ENCODE measurements at regions not wholly inside any gene's neighbourhood (a gene's known extent, or its start where the extent isn't known, plus 50 kb on each side); places are given as distances from the start of the nearest gene placed in this dataset.

GRCh38 chr1:95994643-95995042, 726.9 kb upstream of the PTBP2 start:
- Histone ChIP-seq H3K4me1 (ENCODE audit: insufficient read depth) (no peaks in the 10 kb centered on the region), H3K36me3 (no peaks in the 10 kb centered on the region), H3K4me3 (no peak overlapping the region), H3K27ac (no peak overlapping the region), H3K27me3 (no peaks in the 10 kb centered on the region), H3K9me3 (no peaks in the 10 kb centered on the region)
- intact Hi-C loops (cut with DNase I) = no loop called here
- no peak for DNase-seq
- WGBS, 3 donors = 40 to 47% (median 43%) methylated on average over 1 of the region's 1 CpG
- TF ChIP-seq EP300 (IDR thresholded peaks at IDR 0.05) = no peak
- TF ChIP-seq CTCF (IDR thresholded peaks at IDR 0.05) = no peak
- no peak for TF ChIP-seq POLR2A (IDR thresholded peaks at IDR 0.05)

GRCh38 chr1:96002201-96002600, 719.4 kb upstream of the PTBP2 start:
- no peaks in the 10 kb centered on the region for H3K36me3 ChIP-seq
- no peaks in the 10 kb centered on the region for H3K4me1 ChIP-seq (ENCODE audit: insufficient read depth)
- no peaks in the 10 kb centered on the region for H3K9me3 ChIP-seq
- TF ChIP-seq CTCF (IDR thresholded peaks at IDR 0.05) (no peak), EP300 (IDR thresholded peaks at IDR 0.05) (no peak), POLR2A (IDR thresholded peaks at IDR 0.05) (no peak)
- no peak overlapping the region for H3K4me3 ChIP-seq
- WGBS, 3 donors = 77 to 94% (median 93%) methylated on average over 2 of the region's 2 CpGs
- H3K27me3 ChIP-seq = no peaks in the 10 kb centered on the region
- DNase-seq = no peak
- intact Hi-C loops (cut with DNase I) = no loop called here
- H3K27ac ChIP-seq = no peak overlapping the region

- no peak for TF ChIP-seq EP300 (IDR thresholded peaks at IDR 0.05)
- TF ChIP-seq CTCF (IDR thresholded peaks at IDR 0.05) = no peak
- no peak for TF ChIP-seq POLR2A (IDR thresholded peaks at IDR 0.05)
- Histone ChIP-seq H3K36me3 (no peaks in the 10 kb centered on the region), H3K27ac (no peak overlapping the region), H3K9me3 (no peaks in the 10 kb centered on the region), H3K4me1 (ENCODE audit: insufficient read depth) (no peaks in the 10 kb centered on the region), H3K27me3 (no peaks in the 10 kb centered on the region), H3K4me3 (no peak overlapping the region)
- intact Hi-C loops (cut with DNase I) = no loop called here
- WGBS, 3 donors = 61 to 69% (median 67%) methylated on average over 9 of the region's 9 CpGs
- DNase-seq = no peak
Measured at GRCh38 chr1:96002969-96003964, 718.3 kb upstream of the PTBP2 start.

GRCh38 chr1:96009831-96010434, 711.7 kb upstream of the PTBP2 start:
- Histone ChIP-seq H3K27ac (no peak overlapping the region), H3K9me3 (no peaks in the 10 kb centered on the region), H3K36me3 (no peaks in the 10 kb centered on the region), H3K27me3 (no peaks in the 10 kb centered on the region), H3K4me1 (ENCODE audit: insufficient read depth) (no peaks in the 10 kb centered on the region), H3K4me3 (no peak overlapping the region)
- WGBS, 3 donors = 64 to 69% (median 66%) methylated on average over 3 of the region's 3 CpGs
- TF ChIP-seq POLR2A (IDR thresholded peaks at IDR 0.05) = no peak
- intact Hi-C loops (cut with DNase I) = no loop called here
- DNase-seq = no peak

GRCh38 chr1:96011606-96012005, 710.0 kb upstream of the PTBP2 start:
- intact Hi-C loops (cut with DNase I) = no loop called here

More at GRCh38 chr1:96011606-96012005, 710.0 kb upstream of the PTBP2 start:
- no peak for DNase-seq
- H3K9me3 ChIP-seq = no peaks in the 10 kb centered on the region
- no peaks in the 10 kb centered on the region for H3K27me3 ChIP-seq
- H3K4me1 ChIP-seq (ENCODE audit: insufficient read depth) = no peaks in the 10 kb centered on the region
- H3K4me3 ChIP-seq = no peak overlapping the region
- no peak overlapping the region for H3K27ac ChIP-seq
- TF ChIP-seq POLR2A (IDR thresholded peaks at IDR 0.05) = no peak
- no peak for TF ChIP-seq CTCF (IDR thresholded peaks at IDR 0.05)
- no peak for TF ChIP-seq EP300 (IDR thresholded peaks at IDR 0.05)
- 45 to 53% (median 48%) methylated on average over 4 of the region's 4 CpGs for whole genome bisulfite sequencing, 3 donors
- H3K36me3 ChIP-seq = no peaks in the 10 kb centered on the region
